ENCODE measurements at regions not wholly inside any gene's neighbourhood (a gene's known extent, or its start where the extent isn't known, plus 50 kb on each side); places are given as distances from the start of the nearest gene placed in this dataset.

- no peak overlapping the region for H3K4me3 ChIP-seq (ENCODE audit: low read length)
- no peak for TF ChIP-seq CTCF (conservative IDR thresholded peaks at IDR 0.05; ENCODE audit: low read length)
- DNase-seq (ENCODE audit: low read depth), result no peak
These were observed 65.9 kb upstream of the FAM98A start for GRCh38 chr2:33665039-33665438.

GRCh38 chr2:33660416-33661123 is 61.5 kb upstream of the FAM98A start:
- TF ChIP-seq CTCF (conservative IDR thresholded peaks at IDR 0.05; ENCODE audit: low read length), result no peak
- no peak overlapping the region for H3K4me3 ChIP-seq (ENCODE audit: low read length)
- DNase-seq (ENCODE audit: low read depth), result no peak

- TF ChIP-seq CTCF (conservative IDR thresholded peaks at IDR 0.05; ENCODE audit: low read length), result no peak
- no peak overlapping the region for H3K4me3 ChIP-seq (ENCODE audit: low read length)
- DNase-seq (ENCODE audit: low read depth), result no peak
These were observed 56.7 kb upstream of the FAM98A start for GRCh38 chr2:33655626-33656320.

GRCh38 chr2:33652830-33653229 is 53.7 kb upstream of the FAM98A start:
- TF ChIP-seq CTCF (conservative IDR thresholded peaks at IDR 0.05; ENCODE audit: low read length), result no peak
- no peak overlapping the region for H3K4me3 ChIP-seq (ENCODE audit: low read length)
- no peak for DNase-seq (ENCODE audit: low read depth)

GRCh38 chr2:33650171-33650570 is 51.1 kb upstream of the FAM98A start:
- DNase-seq (ENCODE audit: low read depth), result no peak
- TF ChIP-seq CTCF (conservative IDR thresholded peaks at IDR 0.05; ENCODE audit: low read length), result no peak

More at GRCh38 chr2:33650171-33650570, 51.1 kb upstream of the FAM98A start:
- no peak overlapping the region for H3K4me3 ChIP-seq (ENCODE audit: low read length)

All from AG10803 (cell line).